WTC11 (cell line): ENCODE measurements at regions not wholly inside any gene's neighbourhood (a gene's known extent, or its start where the extent isn't known, plus 50 kb on each side); places are given as distances from the start of the nearest gene placed in this dataset.

ENCODE experiments used
- ATAC-seq: fragments of 200-7000 bp; cut with Tn5 transposase; 2 replicates; pipeline ENCODE4 v1.10.0; 2021; ENCODE audit warnings: mild to moderate bottlenecking, moderate library complexity
- CTCF ChIA-PET: fragments of 300-600 bp; sonication (Branson Sonifier 250); formaldehyde crosslinking; loops from one replicate; lab custom pipeline; 2021; ENCODE audit warnings: antibody characterized with exemption; lab: Charles Lee
- POLR2A ChIA-PET: fragments of 350-600 bp; sonication (Branson Sonifier 250); formaldehyde crosslinking; loops from one replicate; lab custom pipeline; 2021; ENCODE audit warnings: antibody characterized with exemption; lab: Charles Lee
- DNase-seq: peaks from one replicate; pipeline ENCODE4 v3.0.0; 2021; ENCODE audit warnings: low spot score
- H3K27ac Mint-ChIP-seq: 2 replicates; pipeline ENCODE4 v1.8.0; 2021; ENCODE audit warnings: mixed read lengths
- H3K27me3 Mint-ChIP-seq: 2 replicates; pipeline ENCODE4 v1.8.0; 2021; ENCODE audit warnings: low read depth, mild to moderate bottlenecking, moderate library complexity, mixed read lengths
- H3K36me3 Mint-ChIP-seq: 2 replicates; pipeline ENCODE4 v1.8.0; 2021; ENCODE audit warnings: mixed read lengths
- H3K4me1 Mint-ChIP-seq: 2 replicates; pipeline ENCODE4 v1.8.0; 2022; ENCODE audit warnings: mixed read lengths
- H3K4me3 Mint-ChIP-seq: 2 replicates; pipeline ENCODE4 v1.8.0; 2021; ENCODE audit warnings: mild to moderate bottlenecking, moderate library complexity, mixed read lengths
- H3K9me3 Mint-ChIP-seq: 2 replicates; pipeline ENCODE4 v1.8.0; 2021; ENCODE audit warnings: mixed read lengths
- MXD4 ChIP-seq: fragments of 250-450 bp; sonication (Bioruptor Pico); IDR thresholded peaks from 2 replicates; pipeline ENCODE4 v1.8.0; 2021; ENCODE audit warnings: mild to moderate bottlenecking, moderate library complexity, borderline replicate concordance
- NR1H2 ChIP-seq: sonication (generic); formaldehyde crosslinking; IDR thresholded peaks from 2 replicates; pipeline ENCODE4 v1.9.0; 2021; ENCODE audit warnings: mild to moderate bottlenecking, moderate library complexity, missing genetic modification reagents
- SMAD4 ChIP-seq: sonication (generic); formaldehyde crosslinking; IDR thresholded peaks from 2 replicates; pipeline ENCODE4 v1.8.0; 2022; ENCODE audit warnings: mild to moderate bottlenecking, missing genetic modification reagents
- SP1 ChIP-seq: sonication (generic); formaldehyde crosslinking; conservative IDR thresholded peaks from 2 replicates; pipeline ENCODE4 v1.8.1; 2022; ENCODE audit warnings: missing genetic modification reagents
- ZNF232 ChIP-seq: sonication (generic); formaldehyde crosslinking; IDR thresholded peaks from 2 replicates; pipeline ENCODE4 v1.8.0; 2022; ENCODE audit warnings: mild to moderate bottlenecking, missing genetic modification reagents
- TF ChIP-seq, protein P1 (sequence below): sonication (generic); formaldehyde crosslinking; IDR thresholded peaks from 2 replicates; pipeline ENCODE4 v1.8.0; 2023; ENCODE audit warnings: missing genetic modification reagents, mild to moderate bottlenecking, borderline replicate concordance
- TF ChIP-seq, protein P2 (sequence below): fragments of 250-450 bp; sonication (Bioruptor Pico); IDR thresholded peaks from 2 replicates; pipeline ENCODE4 v2.1.2; 2022; ENCODE audit warnings: mild to moderate bottlenecking, moderate library complexity
- TF ChIP-seq, protein P3 (sequence below): sonication (generic); formaldehyde crosslinking; IDR thresholded peaks from 2 replicates; pipeline ENCODE4 v1.8.1; 2022; ENCODE audit warnings: mild to moderate bottlenecking, missing genetic modification reagents, moderate library complexity, borderline replicate concordance
- TF ChIP-seq, protein P4 (sequence below): sonication (generic); formaldehyde crosslinking; IDR thresholded peaks from 2 replicates; pipeline ENCODE4 v1.8.0; 2023; ENCODE audit warnings: missing genetic modification reagents

DNA sequence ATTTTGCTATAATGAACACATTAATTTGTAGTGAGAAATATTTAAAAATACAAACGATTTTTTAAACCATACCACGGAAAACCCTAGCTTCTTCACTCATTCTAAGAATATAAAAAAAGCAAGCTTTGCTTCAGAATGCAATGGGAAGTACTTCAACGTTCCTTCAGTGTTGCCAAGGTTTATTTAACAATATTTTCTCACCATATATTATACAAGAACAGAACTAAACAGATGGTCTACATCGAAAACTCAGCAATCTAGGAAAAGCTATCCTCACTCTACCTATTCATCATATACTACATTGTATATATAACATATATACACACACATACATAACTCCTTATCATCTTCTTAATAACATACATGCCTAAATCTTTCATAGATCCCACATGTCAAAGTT, 1047.4 kb downstream of the IGSF11 start (continued):
- TF ChIP-seq, protein P1, sequence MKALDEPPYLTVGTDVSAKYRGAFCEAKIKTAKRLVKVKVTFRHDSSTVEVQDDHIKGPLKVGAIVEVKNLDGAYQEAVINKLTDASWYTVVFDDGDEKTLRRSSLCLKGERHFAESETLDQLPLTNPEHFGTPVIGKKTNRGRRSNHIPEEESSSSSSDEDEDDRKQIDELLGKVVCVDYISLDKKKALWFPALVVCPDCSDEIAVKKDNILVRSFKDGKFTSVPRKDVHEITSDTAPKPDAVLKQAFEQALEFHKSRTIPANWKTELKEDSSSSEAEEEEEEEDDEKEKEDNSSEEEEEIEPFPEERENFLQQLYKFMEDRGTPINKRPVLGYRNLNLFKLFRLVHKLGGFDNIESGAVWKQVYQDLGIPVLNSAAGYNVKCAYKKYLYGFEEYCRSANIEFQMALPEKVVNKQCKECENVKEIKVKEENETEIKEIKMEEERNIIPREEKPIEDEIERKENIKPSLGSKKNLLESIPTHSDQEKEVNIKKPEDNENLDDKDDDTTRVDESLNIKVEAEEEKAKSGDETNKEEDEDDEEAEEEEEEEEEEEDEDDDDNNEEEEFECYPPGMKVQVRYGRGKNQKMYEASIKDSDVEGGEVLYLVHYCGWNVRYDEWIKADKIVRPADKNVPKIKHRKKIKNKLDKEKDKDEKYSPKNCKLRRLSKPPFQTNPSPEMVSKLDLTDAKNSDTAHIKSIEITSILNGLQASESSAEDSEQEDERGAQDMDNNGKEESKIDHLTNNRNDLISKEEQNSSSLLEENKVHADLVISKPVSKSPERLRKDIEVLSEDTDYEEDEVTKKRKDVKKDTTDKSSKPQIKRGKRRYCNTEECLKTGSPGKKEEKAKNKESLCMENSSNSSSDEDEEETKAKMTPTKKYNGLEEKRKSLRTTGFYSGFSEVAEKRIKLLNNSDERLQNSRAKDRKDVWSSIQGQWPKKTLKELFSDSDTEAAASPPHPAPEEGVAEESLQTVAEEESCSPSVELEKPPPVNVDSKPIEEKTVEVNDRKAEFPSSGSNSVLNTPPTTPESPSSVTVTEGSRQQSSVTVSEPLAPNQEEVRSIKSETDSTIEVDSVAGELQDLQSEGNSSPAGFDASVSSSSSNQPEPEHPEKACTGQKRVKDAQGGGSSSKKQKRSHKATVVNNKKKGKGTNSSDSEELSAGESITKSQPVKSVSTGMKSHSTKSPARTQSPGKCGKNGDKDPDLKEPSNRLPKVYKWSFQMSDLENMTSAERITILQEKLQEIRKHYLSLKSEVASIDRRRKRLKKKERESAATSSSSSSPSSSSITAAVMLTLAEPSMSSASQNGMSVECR (CRISPR knock-in tag) = no peak
- TF ChIP-seq, protein P2, sequence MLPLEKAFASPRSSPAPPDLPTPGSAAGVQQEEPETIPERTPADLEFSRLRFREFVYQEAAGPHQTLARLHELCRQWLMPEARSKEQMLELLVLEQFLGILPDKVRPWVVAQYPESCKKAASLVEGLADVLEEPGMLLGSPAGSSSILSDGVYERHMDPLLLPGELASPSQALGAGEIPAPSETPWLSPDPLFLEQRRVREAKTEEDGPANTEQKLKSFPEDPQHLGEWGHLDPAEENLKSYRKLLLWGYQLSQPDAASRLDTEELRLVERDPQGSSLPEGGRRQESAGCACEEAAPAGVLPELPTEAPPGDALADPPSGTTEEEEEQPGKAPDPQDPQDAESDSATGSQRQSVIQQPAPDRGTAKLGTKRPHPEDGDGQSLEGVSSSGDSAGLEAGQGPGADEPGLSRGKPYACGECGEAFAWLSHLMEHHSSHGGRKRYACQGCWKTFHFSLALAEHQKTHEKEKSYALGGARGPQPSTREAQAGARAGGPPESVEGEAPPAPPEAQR (CRISPR knock-in tag) = no peak
- TF ChIP-seq, protein P3, sequence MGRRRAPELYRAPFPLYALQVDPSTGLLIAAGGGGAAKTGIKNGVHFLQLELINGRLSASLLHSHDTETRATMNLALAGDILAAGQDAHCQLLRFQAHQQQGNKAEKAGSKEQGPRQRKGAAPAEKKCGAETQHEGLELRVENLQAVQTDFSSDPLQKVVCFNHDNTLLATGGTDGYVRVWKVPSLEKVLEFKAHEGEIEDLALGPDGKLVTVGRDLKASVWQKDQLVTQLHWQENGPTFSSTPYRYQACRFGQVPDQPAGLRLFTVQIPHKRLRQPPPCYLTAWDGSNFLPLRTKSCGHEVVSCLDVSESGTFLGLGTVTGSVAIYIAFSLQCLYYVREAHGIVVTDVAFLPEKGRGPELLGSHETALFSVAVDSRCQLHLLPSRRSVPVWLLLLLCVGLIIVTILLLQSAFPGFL (CRISPR knock-in tag) = no peak
- TF ChIP-seq, all 79 proteins: peak for 0

DNA sequence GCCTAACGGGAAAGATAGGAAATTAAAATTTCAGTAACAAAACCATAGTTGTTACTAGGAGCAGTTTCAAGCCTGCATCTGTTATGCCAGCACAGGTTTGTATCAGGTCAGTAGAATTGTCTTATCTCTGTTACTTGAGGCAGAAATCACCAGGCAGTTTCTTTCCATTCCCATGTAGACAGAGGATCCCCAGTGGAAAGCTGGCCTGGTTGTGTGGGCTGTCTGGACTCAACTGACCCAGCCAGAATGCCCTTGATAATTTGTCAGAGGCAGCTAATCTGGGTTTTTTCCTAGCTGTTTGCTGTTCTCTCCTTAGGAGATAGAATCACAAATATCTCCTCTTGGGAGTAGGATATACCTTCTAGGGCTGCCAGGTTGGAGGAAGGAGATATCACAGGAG, 1044.7 kb downstream of the IGSF11 start:
- TF ChIP-seq SMAD4 (no peak), MXD4 (no peak), NR1H2 (no peak), SP1 (no peak), ZNF232 (CRISPR knock-in tag) (no peak)
- TF ChIP-seq, protein P1 (CRISPR knock-in tag) = no peak
- TF ChIP-seq, protein P4, sequence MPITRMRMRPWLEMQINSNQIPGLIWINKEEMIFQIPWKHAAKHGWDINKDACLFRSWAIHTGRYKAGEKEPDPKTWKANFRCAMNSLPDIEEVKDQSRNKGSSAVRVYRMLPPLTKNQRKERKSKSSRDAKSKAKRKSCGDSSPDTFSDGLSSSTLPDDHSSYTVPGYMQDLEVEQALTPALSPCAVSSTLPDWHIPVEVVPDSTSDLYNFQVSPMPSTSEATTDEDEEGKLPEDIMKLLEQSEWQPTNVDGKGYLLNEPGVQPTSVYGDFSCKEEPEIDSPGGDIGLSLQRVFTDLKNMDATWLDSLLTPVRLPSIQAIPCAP (CRISPR knock-in tag) = no peak
- TF ChIP-seq, protein P2 (CRISPR knock-in tag) = no peak
- TF ChIP-seq, protein P3 (CRISPR knock-in tag) = no peak
- Mint-ChIP-seq H3K27ac (no peak overlapping the region), H3K27me3 (no peaks in the 10 kb centered on the region), H3K4me3 (no peak overlapping the region), H3K36me3 (no peaks in the 10 kb centered on the region), H3K4me1 (no peaks in the 10 kb centered on the region), H3K9me3 (no peaks in the 10 kb centered on the region)
- ATAC-seq = no peak
- CTCF ChIA-PET = no interaction called here
- no peak for DNase-seq
- POLR2A ChIA-PET = no interaction called here
